ENCODE measurements at regions not wholly inside any gene's neighbourhood (a gene's known extent, or its start where the extent isn't known, plus 50 kb on each side); places are given as distances from the start of the nearest gene placed in this dataset.

DNA sequence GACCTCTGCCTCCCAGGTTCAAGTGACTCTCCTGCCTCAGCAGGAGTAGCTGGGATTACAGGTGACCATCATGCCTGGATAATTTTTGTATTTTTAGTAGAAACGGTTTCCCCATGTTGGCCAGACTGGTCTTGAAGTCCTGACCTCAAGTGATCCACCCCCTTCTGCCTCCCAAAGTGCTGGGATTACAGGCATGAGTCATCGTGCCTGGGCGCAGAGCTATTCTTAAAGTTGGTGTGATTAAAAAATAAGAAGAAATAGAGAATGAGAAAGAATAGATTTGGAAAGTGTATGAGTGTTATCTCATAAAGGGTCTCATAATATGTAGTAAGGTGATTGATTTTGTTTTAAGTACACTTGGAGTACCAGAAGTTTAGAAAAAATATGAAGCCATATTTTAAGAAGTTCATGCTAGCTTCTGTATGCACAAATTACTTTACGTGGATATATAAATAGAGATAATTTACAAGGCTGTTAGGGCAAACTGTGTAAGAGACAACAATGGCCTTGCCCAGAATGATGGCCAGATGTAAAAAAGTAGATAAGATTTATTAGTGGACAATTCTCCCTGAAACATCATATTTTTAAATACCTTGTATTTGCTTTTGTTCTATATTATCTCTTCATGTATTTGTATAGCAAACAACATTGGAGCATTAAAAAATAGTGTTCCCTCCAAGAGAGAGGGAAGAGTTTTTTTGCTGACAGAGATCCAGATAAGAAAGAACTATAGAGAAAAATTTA, 1108.5 kb downstream of the SLC16A7 start:
- TF ChIP-seq, protein P1, sequence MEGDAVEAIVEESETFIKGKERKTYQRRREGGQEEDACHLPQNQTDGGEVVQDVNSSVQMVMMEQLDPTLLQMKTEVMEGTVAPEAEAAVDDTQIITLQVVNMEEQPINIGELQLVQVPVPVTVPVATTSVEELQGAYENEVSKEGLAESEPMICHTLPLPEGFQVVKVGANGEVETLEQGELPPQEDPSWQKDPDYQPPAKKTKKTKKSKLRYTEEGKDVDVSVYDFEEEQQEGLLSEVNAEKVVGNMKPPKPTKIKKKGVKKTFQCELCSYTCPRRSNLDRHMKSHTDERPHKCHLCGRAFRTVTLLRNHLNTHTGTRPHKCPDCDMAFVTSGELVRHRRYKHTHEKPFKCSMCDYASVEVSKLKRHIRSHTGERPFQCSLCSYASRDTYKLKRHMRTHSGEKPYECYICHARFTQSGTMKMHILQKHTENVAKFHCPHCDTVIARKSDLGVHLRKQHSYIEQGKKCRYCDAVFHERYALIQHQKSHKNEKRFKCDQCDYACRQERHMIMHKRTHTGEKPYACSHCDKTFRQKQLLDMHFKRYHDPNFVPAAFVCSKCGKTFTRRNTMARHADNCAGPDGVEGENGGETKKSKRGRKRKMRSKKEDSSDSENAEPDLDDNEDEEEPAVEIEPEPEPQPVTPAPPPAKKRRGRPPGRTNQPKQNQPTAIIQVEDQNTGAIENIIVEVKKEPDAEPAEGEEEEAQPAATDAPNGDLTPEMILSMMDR (IDR thresholded peaks at IDR 0.05; ENCODE audit: low read depth, low read length) = no peak
- TF ChIP-seq EZH2phosphoT487 (IDR thresholded peaks at IDR 0.05; ENCODE audit: low read depth) = no peak

Measured in OCI-LY3 (cell line).